DND-41 (cell line): ENCODE measurements at regions not wholly inside any gene's neighbourhood (a gene's known extent, or its start where the extent isn't known, plus 50 kb on each side); places are given as distances from the start of the nearest gene placed in this dataset.

Experiments
- ATAC-seq: fragments of 200-7000 bp; cut with Tn5 transposase; 3 replicates; pipeline ENCODE4 v1.9.1; 2021; ENCODE audit warnings: low read depth; ENCODE audit not compliant: insufficient read depth
- DNase-seq: peaks from one replicate; pipeline ENCODE4 v3.0.0-alpha.2; 2020
- H2AFZ ChIP-seq: 2 replicates; pipeline ENCODE4 v1.6.0; 2012; ENCODE audit warnings: low read depth, low read length
- H3K27ac ChIP-seq: 2 replicates; pipeline ENCODE4 v1.5.1; 2012; ENCODE audit warnings: low read length, inconsistent platforms
- H3K27me3 ChIP-seq: fragments of 200-600 bp; sonication (generic); 2 replicates; pipeline ENCODE4 v1.6.0; 2012; ENCODE audit warnings: low read length, mild to moderate bottlenecking, inconsistent platforms; ENCODE audit not compliant: insufficient read depth, poor library complexity
- H3K36me3 ChIP-seq: 2 replicates; pipeline ENCODE4 v1.5.1; 2012; ENCODE audit warnings: low read length, inconsistent platforms; ENCODE audit not compliant: insufficient read depth
- H3K4me1 ChIP-seq: 2 replicates; pipeline ENCODE4 v1.5.1; 2012; ENCODE audit warnings: mild to moderate bottlenecking, low read length; ENCODE audit not compliant: insufficient read depth
- H3K4me2 ChIP-seq: 2 replicates; pipeline ENCODE4 v1.6.0; 2012; ENCODE audit warnings: mild to moderate bottlenecking, moderate library complexity, low read length, inconsistent platforms; ENCODE audit not compliant: insufficient read depth
- H3K4me3 ChIP-seq, 2 experiments: fragments of 200-600 bp in 1 of 2; shearing (Covaris generic) in 1 of 2; 2 replicates each; pipeline ENCODE4 v1.5.1; 2012 to 2016; ENCODE audit warnings: inconsistent platforms in 2 of 2, low read length in 2 of 2, mild to moderate bottlenecking in 2 of 2, low read depth in 1 of 2, moderate library complexity in 1 of 2
- H3K79me2 ChIP-seq: 2 replicates; pipeline ENCODE4 v1.6.0; 2012; ENCODE audit warnings: low read length, inconsistent platforms; ENCODE audit not compliant: insufficient read depth
- H3K9ac ChIP-seq: 2 replicates; pipeline ENCODE4 v1.6.0; 2012; ENCODE audit warnings: low read depth, mild to moderate bottlenecking, inconsistent platforms, low read length, moderate library complexity
- H3K9me3 ChIP-seq: 2 replicates; pipeline ENCODE4 v1.5.1; 2012; ENCODE audit warnings: low read length, moderate library complexity, mild to moderate bottlenecking, inconsistent platforms; ENCODE audit not compliant: insufficient read depth, severe bottlenecking
- H4K20me1 ChIP-seq: 2 replicates; pipeline ENCODE4 v1.6.0; 2012; ENCODE audit warnings: low read length; ENCODE audit not compliant: insufficient read depth
- EZH2 ChIP-seq: IDR thresholded peaks from 3 replicates; pipeline ENCODE4 v1.6.1; 2012; ENCODE audit warnings: borderline replicate concordance, low read depth, mild to moderate bottlenecking, moderate library complexity, low read length, inconsistent platforms; ENCODE audit not compliant: severe bottlenecking
- TF ChIP-seq, protein P1 (sequence below): IDR thresholded peaks from 2 replicates; pipeline ENCODE4 v1.5.1; 2012; ENCODE audit warnings: borderline replicate concordance, low read length, moderate library complexity, mild to moderate bottlenecking; ENCODE audit not compliant: poor library complexity, severe bottlenecking; ENCODE audit errors: extremely low read depth

DNA sequence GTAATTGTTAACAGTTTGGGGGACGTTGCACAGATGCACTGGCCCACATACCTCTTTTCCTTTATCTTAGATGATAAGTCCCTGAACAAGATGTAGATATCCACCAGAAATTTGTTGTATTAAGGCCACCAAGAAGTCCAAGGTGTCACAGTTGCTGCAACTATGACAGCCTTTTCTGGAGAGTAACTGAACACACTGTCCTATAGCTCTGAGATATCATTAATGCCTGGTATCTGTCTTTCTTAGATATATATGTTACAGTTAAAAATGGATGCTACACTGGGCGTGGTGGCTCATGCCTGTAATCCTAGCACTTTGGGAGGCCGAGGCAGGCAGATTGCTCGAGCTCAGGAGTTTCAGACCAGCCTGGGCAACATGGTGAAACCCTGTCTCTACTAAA, 77.8 kb upstream of the PRDX4 start:
- H3K79me2 ChIP-seq, result no peaks in the 10 kb centered on the region
- H3K9me3 ChIP-seq, result no peaks in the 10 kb centered on the region
- H3K4me2 ChIP-seq, result no peak overlapping the region
- H2AFZ ChIP-seq, result no peak overlapping the region
- H3K4me1 ChIP-seq, result no peaks in the 10 kb centered on the region
- ATAC-seq, result no peak
- H3K27ac ChIP-seq, result no peak overlapping the region
- H4K20me1 ChIP-seq, result no peaks in the 10 kb centered on the region
- no peak for TF ChIP-seq EZH2
- TF ChIP-seq, protein P1, sequence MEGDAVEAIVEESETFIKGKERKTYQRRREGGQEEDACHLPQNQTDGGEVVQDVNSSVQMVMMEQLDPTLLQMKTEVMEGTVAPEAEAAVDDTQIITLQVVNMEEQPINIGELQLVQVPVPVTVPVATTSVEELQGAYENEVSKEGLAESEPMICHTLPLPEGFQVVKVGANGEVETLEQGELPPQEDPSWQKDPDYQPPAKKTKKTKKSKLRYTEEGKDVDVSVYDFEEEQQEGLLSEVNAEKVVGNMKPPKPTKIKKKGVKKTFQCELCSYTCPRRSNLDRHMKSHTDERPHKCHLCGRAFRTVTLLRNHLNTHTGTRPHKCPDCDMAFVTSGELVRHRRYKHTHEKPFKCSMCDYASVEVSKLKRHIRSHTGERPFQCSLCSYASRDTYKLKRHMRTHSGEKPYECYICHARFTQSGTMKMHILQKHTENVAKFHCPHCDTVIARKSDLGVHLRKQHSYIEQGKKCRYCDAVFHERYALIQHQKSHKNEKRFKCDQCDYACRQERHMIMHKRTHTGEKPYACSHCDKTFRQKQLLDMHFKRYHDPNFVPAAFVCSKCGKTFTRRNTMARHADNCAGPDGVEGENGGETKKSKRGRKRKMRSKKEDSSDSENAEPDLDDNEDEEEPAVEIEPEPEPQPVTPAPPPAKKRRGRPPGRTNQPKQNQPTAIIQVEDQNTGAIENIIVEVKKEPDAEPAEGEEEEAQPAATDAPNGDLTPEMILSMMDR, result no peak
- no peak overlapping the region for H3K9ac ChIP-seq
- DNase-seq, result no peak
- no peaks in the 10 kb centered on the region for H3K27me3 ChIP-seq
- no peak overlapping the region for H3K4me3 ChIP-seq
- H3K36me3 ChIP-seq, result no peaks in the 10 kb centered on the region

DNA sequence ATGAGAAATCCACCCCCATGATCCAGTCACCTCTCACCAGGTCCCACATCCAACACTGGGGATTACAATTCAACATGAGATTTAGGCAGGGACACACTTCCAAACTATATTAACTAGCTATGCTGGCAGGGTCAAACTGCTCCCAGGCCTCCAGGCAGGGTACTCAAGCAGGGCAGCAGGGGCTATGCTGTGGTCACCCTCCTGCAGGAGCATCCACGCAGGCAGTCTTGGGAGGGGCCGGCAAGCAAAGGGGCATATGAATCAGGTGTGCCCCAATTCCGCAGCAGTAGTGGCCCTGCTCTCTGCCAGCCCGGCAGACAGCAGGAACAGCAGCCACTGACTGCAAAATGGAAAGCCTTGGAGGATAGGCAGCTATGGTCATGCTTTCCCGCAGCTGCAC, 74.6 kb upstream of the PRDX4 start:
- Histone ChIP-seq H3K4me3 (no peak overlapping the region), H3K27ac (no peak overlapping the region), H3K9ac (no peak overlapping the region), H2AFZ (no peak overlapping the region), H3K4me1 (no peaks in the 10 kb centered on the region), H4K20me1 (no peaks in the 10 kb centered on the region), H3K36me3 (no peaks in the 10 kb centered on the region), H3K9me3 (no peaks in the 10 kb centered on the region), H3K79me2 (no peaks in the 10 kb centered on the region), H3K4me2 (no peak overlapping the region), H3K27me3 (no peaks in the 10 kb centered on the region)
- TF ChIP-seq, protein P1, result no peak
- no peak for TF ChIP-seq EZH2
- DNase-seq (no peak), ATAC-seq (no peak)

DNA sequence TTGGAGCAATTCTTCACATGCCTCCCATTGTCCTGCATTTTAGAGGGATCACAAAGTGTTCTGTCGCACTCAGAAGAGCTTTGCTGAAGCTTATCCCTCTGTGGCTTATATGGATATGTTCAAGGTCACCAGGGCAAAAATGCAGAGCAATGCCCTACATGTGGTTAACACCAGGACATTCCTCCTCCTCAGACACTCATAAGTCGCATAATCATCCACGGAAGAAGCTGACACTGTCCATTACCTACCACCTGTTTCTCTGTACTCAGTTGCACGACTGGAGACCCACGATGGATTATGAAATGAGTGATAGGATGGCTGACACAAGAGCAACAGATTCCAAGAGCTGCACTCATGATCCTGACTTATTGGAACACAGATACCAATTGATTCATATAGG, 68.7 kb upstream of the PRDX4 start:
- no peak for ATAC-seq
- Histone ChIP-seq H3K27ac (no peak overlapping the region), H4K20me1 (no peaks in the 10 kb centered on the region)

DNA sequence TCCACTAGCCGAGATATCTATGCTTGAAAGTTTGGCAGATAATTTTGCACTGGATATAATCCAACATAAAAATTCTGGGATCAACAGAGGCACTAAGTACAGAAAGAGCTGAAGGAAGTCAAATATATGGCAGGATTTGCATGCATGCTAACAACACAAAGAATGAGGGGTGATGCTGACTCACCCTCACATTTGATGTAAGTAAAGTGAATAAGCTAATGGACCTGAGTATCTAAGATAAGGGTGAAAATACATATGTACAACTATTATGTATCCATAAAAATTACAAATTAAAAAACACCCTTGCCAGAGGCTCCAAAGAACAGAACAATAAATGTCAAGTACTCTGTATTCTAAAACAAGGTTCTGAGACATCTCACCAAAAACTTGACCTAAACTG, 63.8 kb upstream of the PRDX4 start:
- Histone ChIP-seq H3K79me2 (no peaks in the 10 kb centered on the region), H3K27me3 (no peaks in the 10 kb centered on the region), H3K9ac (no peak overlapping the region), H3K4me2 (no peak overlapping the region), H3K9me3 (no peaks in the 10 kb centered on the region), H3K36me3 (no peaks in the 10 kb centered on the region), H3K4me3 (no peak overlapping the region), H4K20me1 (no peaks in the 10 kb centered on the region), H2AFZ (no peak overlapping the region), H3K4me1 (no peaks in the 10 kb centered on the region), H3K27ac (no peak overlapping the region)
- TF ChIP-seq, protein P1, result no peak
- no peak for TF ChIP-seq EZH2
- no peak for DNase-seq
- ATAC-seq, result no peak

More for the DNA sequence above, 68.7 kb upstream of the PRDX4 start:
- no peak overlapping the region for H3K4me3 ChIP-seq
- H3K9ac ChIP-seq, result no peak overlapping the region
- TF ChIP-seq, protein P1, result no peak
- H3K4me2 ChIP-seq, result no peak overlapping the region
- DNase-seq, result no peak
- H3K27me3 ChIP-seq, result no peaks in the 10 kb centered on the region
- no peaks in the 10 kb centered on the region for H3K36me3 ChIP-seq
- H2AFZ ChIP-seq, result no peak overlapping the region
- no peaks in the 10 kb centered on the region for H3K79me2 ChIP-seq
- no peaks in the 10 kb centered on the region for H3K4me1 ChIP-seq
- no peaks in the 10 kb centered on the region for H3K9me3 ChIP-seq
